GM12892 (cell line): ENCODE measurements at regions not wholly inside any gene's neighbourhood (a gene's known extent, or its start where the extent isn't known, plus 50 kb on each side); places are given as distances from the start of the nearest gene placed in this dataset.

ENCODE experiments used
- POLR2A ChIP-seq: IDR thresholded peaks from 2 replicates; pipeline ENCODE4 v1.6.1; 2011; ENCODE audit warnings: low read depth, low read length, control low read depth
- POLR2AphosphoS5 ChIP-seq: IDR thresholded peaks from 2 replicates; pipeline ENCODE4 v1.6.1; 2011; ENCODE audit warnings: low read depth, low read length, control low read depth
- TAF1 ChIP-seq: IDR thresholded peaks from 2 replicates; pipeline ENCODE4 v1.6.1; 2011; ENCODE audit warnings: low read depth, mild to moderate bottlenecking, control low read depth, low read length, borderline replicate concordance

- no peak for TF ChIP-seq POLR2AphosphoS5
- no peak for TF ChIP-seq POLR2A
- TF ChIP-seq TAF1, result no peak
Measured at GRCh38 chr2:19807866-19808265, 93.9 kb downstream of the TTC32 start.
